ENCODE measurements at regions not wholly inside any gene's neighbourhood (a gene's known extent, or its start where the extent isn't known, plus 50 kb on each side); places are given as distances from the start of the nearest gene placed in this dataset.

DNA sequence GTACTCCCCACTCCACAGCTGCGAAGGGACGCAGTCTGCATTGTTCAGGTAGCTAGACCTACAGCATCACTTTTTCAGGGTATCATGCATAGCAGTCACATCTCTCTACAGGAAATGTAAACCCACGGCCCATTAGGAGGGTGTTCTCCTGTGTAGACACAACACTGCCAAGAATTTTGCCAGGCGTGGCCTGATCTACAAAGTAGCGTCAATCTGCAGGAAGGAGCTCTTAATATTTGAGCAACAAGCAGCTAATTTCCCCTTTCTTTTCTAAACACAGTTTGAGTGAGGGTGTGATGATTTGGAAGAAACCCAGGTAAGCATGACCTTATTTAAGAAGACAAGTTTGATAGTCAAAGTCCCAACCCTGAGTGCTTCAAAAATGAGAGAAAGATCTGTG, 419.0 kb downstream of the GADD45G start:
- TF ChIP-seq ZNF274 (IDR thresholded peaks at IDR 0.05; ENCODE audit: low read depth, low read length) (no peak), POLR2A (IDR thresholded peaks at IDR 0.05; ENCODE audit: borderline replicate concordance, extremely low read depth, insufficient read depth, insufficient read length) (no peak), SP1 (IDR thresholded peaks at IDR 0.05; ENCODE audit: low read depth) (no peak), POLR2AphosphoS5 (IDR thresholded peaks at IDR 0.05; ENCODE audit: low read depth, low read length) (no peak), TCF7L2 (IDR thresholded peaks at IDR 0.05; ENCODE audit: borderline replicate concordance, extremely low read depth, insufficient read depth, insufficient read length) (no peak)
- TF ChIP-seq, protein P1, sequence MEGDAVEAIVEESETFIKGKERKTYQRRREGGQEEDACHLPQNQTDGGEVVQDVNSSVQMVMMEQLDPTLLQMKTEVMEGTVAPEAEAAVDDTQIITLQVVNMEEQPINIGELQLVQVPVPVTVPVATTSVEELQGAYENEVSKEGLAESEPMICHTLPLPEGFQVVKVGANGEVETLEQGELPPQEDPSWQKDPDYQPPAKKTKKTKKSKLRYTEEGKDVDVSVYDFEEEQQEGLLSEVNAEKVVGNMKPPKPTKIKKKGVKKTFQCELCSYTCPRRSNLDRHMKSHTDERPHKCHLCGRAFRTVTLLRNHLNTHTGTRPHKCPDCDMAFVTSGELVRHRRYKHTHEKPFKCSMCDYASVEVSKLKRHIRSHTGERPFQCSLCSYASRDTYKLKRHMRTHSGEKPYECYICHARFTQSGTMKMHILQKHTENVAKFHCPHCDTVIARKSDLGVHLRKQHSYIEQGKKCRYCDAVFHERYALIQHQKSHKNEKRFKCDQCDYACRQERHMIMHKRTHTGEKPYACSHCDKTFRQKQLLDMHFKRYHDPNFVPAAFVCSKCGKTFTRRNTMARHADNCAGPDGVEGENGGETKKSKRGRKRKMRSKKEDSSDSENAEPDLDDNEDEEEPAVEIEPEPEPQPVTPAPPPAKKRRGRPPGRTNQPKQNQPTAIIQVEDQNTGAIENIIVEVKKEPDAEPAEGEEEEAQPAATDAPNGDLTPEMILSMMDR (IDR thresholded peaks at IDR 0.05 in 2 of 3, conservative IDR thresholded peaks at IDR 0.05 in 1 of 3; ENCODE audit: borderline replicate concordance in 1 of 3, insufficient read depth in 1 of 3, low read depth in 2 of 3, low read length in 2 of 3): no peak
- TF ChIP-seq, protein P2, sequence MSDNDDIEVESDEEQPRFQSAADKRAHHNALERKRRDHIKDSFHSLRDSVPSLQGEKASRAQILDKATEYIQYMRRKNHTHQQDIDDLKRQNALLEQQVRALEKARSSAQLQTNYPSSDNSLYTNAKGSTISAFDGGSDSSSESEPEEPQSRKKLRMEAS (IDR thresholded peaks at IDR 0.05): no peak
- TF ChIP-seq, protein P3, sequence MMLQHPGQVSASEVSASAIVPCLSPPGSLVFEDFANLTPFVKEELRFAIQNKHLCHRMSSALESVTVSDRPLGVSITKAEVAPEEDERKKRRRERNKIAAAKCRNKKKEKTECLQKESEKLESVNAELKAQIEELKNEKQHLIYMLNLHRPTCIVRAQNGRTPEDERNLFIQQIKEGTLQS (IDR thresholded peaks at IDR 0.05): no peak
